GM12878 (cell line): ENCODE measurements at regions not wholly inside any gene's neighbourhood (a gene's known extent, or its start where the extent isn't known, plus 50 kb on each side); places are given as distances from the start of the nearest gene placed in this dataset.

Source experiments
- JUND ChIP-seq: IDR thresholded peaks from 2 replicates; pipeline ENCODE4 v1.6.1; 2012; ENCODE audit warnings: low read depth, mild to moderate bottlenecking, low read length, improper control_type of control experiment, moderate library complexity
- PBX3 ChIP-seq: IDR thresholded peaks from 2 replicates; pipeline ENCODE4 v1.6.1; 2011; ENCODE audit warnings: mild to moderate bottlenecking, low read depth, low read length, moderate library complexity; ENCODE audit not compliant: insufficient replicate concordance
- SREBF2 ChIP-seq: IDR thresholded peaks from 2 replicates; pipeline ENCODE4 v1.6.1; 2012; ENCODE audit warnings: mild to moderate bottlenecking, low read length

DNA sequence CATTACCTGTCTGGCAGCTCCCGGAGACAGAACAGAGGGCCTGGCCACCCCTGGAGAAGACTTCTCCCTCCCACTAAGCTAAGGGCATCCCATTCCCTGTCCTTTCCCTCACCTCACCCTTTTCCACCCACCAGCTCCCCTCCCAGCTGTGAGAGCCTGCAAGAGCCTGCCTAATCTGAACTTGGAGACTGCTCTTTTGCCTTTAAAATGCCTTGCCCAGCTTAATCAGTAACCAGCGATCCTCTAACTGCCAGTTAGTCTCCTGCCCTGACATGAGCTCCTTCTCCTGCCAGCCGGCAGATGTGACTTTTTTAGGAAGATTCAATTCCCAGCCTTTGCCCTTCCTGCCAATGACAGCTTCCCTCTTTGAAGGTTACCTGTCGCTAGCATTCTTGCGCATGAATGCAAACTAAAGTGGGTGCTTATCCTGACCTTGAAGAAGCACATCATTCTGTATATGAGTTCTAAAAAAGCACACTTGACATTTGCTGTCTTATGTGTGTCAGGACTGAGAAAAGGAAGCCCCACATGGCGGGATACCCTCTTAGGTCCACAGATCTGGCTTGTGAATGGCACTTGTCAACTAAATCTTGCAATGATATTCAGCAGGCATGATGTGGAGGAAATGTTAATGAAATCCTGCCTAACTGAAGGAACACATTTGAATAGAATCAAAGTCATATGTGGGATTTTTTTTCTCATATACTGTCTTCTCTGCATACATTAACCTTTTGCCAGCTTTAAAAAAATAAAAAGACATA is 411.2 kb upstream of the SLC30A5 start:
- TF ChIP-seq SREBF2, result no peak
- no peak for TF ChIP-seq JUND
- no peak for TF ChIP-seq PBX3
